ENCODE measurements at regions not wholly inside any gene's neighbourhood (a gene's known extent, or its start where the extent isn't known, plus 50 kb on each side); places are given as distances from the start of the nearest gene placed in this dataset.

- no peak for TF ChIP-seq EZH2phosphoT487 (IDR thresholded peaks at IDR 0.05; ENCODE audit: insufficient read depth, low read depth)
- TF ChIP-seq EZH2 (IDR thresholded peaks at IDR 0.05; ENCODE audit: insufficient read depth, poor library complexity, severe bottlenecking) = no peak
Measured at GRCh38 chr1:55483523-55483922, 268.4 kb upstream of the USP24 start.
